K562 (cell line): ENCODE measurements at regions not wholly inside any gene's neighbourhood (a gene's known extent, or its start where the extent isn't known, plus 50 kb on each side); places are given as distances from the start of the nearest gene placed in this dataset.

Experiments used
- ATAC-seq: fragments of 200-7000 bp; cut with Tn5 transposase; 3 replicates; pipeline ENCODE4 v1.9.1; 2020; ENCODE audit warnings: moderate library complexity
- BruUV-seq: library from RNA; stranded (reverse); fragments of 400-500 nt; replicated peaks from 2 replicates; lab custom pipeline; 2021; lab: Mats Ljungman, UMichigan
- CTCF ChIA-PET: fragments of 300-600 bp; formaldehyde crosslinking; extraction: SDS; loops from one replicate; lab custom pipeline; 2021; ENCODE audit warnings: low intra/inter-chr PET ratio; lab: Yijun Ruan, JAX
- POLR2A ChIA-PET: fragments of 300-600, 350-650 bp; sonication (Branson Sonifier 250); formaldehyde crosslinking; extraction: SDS; loops from one replicate; lab custom pipeline; 2021; ENCODE audit warnings: antibody characterized with exemption, inconsistent platforms; lab: Yijun Ruan, JAX
- DNase-seq, 4 experiments: peaks; one replicate each; pipeline versions ENCODE4 v3.0.0 to v3.0.0-alpha.2; 2011 to 2018; ENCODE audit warnings: low spot score in 3 of 4, mixed read lengths in 3 of 4; ENCODE audit errors: extremely low read depth in 1 of 4
- FAIRE-seq: peaks from 2 replicates; lab custom pipeline; 2011; peaks lifted over from hg19 to GRCh38; lab: Jason Lieb, UNC
- H2AFZ ChIP-seq: 2 replicates; pipeline ENCODE4 v1.6.0; 2011; ENCODE audit warnings: low read depth, low read length, control low read depth, inconsistent platforms
- H3K27ac ChIP-seq: fragments of 200-600 bp; 3 replicates; pipeline ENCODE4 v1.8.0; 2011; ENCODE audit warnings: low read depth, mild to moderate bottlenecking, control low read depth, inconsistent platforms, low read length, moderate library complexity, mixed read lengths; ENCODE audit errors: extremely low read depth
- H3K27me3 ChIP-seq, 2 experiments: fragments of 300-600 bp in 1 of 2; 2 replicates in 1 of 2; 3 replicates in 1 of 2; pipeline versions ENCODE4 v1.6.0 to v1.8.0; 2011; ENCODE audit warnings: inconsistent platforms in 2 of 2, low read length in 2 of 2, mild to moderate bottlenecking in 1 of 2, mixed read lengths in 1 of 2, moderate library complexity in 1 of 2; ENCODE audit not compliant: control insufficient read depth in 2 of 2, insufficient read depth in 2 of 2
- H3K36me3 ChIP-seq: fragments of 300-600 bp; 3 replicates; pipeline ENCODE4 v1.8.0; 2011; ENCODE audit warnings: mild to moderate bottlenecking, low read length, inconsistent platforms; ENCODE audit not compliant: control insufficient read depth, insufficient read depth
- H3K4me1 ChIP-seq, 2 experiments: fragments of 200-600 bp in 1 of 2; replicated peaks in 1 of 2; 2 replicates in 1 of 2; 3 replicates in 1 of 2; pipeline versions ENCODE4 v1.5.1 to v1.8.0; 2011; ENCODE audit warnings: inconsistent platforms in 2 of 2, low read length in 2 of 2, mild to moderate bottlenecking in 1 of 2, mixed read lengths in 1 of 2, moderate library complexity in 1 of 2; ENCODE audit not compliant: control insufficient read depth in 2 of 2, insufficient read depth in 2 of 2
- H3K4me2 ChIP-seq: 2 replicates; pipeline ENCODE4 v1.6.1; 2011; ENCODE audit warnings: low read length, control low read depth, inconsistent platforms, mixed read lengths; ENCODE audit not compliant: insufficient read depth
- H3K4me3 ChIP-seq: fragments of 200-600 bp; sonication (generic), shearing (Covaris generic); 2 replicates; pipeline ENCODE4 v1.5.1; 2016; ENCODE audit warnings: control low read depth, inconsistent platforms
- H3K79me2 ChIP-seq: fragments of 200-600 bp; 3 replicates; pipeline ENCODE4 v1.8.0; 2011; ENCODE audit warnings: low read length, inconsistent platforms; ENCODE audit not compliant: control insufficient read depth, insufficient read depth
- H3K9ac ChIP-seq, 2 experiments: 2 replicates each; pipeline versions ENCODE4 v1.6.0 to v1.6.1; 2011; ENCODE audit warnings: low read depth in 2 of 2, low read length in 2 of 2, control low read depth in 1 of 2, inconsistent platforms in 1 of 2, mild to moderate bottlenecking in 1 of 2, mixed read lengths in 1 of 2; ENCODE audit not compliant: insufficient read depth in 1 of 2
- H3K9me1 ChIP-seq: one replicate; pipeline ENCODE4 v1.6.0; 2011; ENCODE audit warnings: inconsistent platforms, mild to moderate bottlenecking, low read length, moderate library complexity; ENCODE audit not compliant: control insufficient read depth, insufficient read depth
- H3K9me3 ChIP-seq: replicated peaks from 2 replicates; pipeline ENCODE4 v1.5.1; 2011; ENCODE audit warnings: low read depth, low read length, inconsistent platforms; ENCODE audit not compliant: control insufficient read depth, insufficient read depth
- H4K20me1 ChIP-seq: replicated peaks from 2 replicates; pipeline ENCODE4 v1.6.1; 2011; ENCODE audit warnings: low read length, inconsistent platforms, mixed read lengths; ENCODE audit not compliant: control insufficient read depth, insufficient read depth
- BRD9 ChIP-seq: fragments of 450-650 bp; IDR thresholded peaks from 2 replicates; pipeline ENCODE4 v1.6.1; 2018; ENCODE audit warnings: low read depth; ENCODE audit not compliant: partially characterized antibody
- JUN ChIP-seq, 2 experiments: sonication (generic) in 1 of 2; formaldehyde crosslinking in 1 of 2; IDR thresholded peaks; 2 replicates each; pipeline versions ENCODE4 v1.6.1 to v1.8.0; 2012 to 2022; ENCODE audit warnings: borderline replicate concordance in 2 of 2, mild to moderate bottlenecking in 2 of 2, improper control_type of control experiment in 1 of 2, low read depth in 1 of 2, low read length in 1 of 2, missing genetic modification reagents in 1 of 2
- NFATC3 ChIP-seq: fragments of 450-650 bp; IDR thresholded peaks from 2 replicates; pipeline ENCODE4 v1.6.1; 2017; ENCODE audit warnings: mild to moderate bottlenecking
- RBM17 ChIP-seq: fragments of 200-400 bp; formaldehyde crosslinking; IDR thresholded peaks from 2 replicates; pipeline ENCODE4 v1.6.1; 2017; ENCODE audit warnings: low read depth, mild to moderate bottlenecking, low read length, borderline replicate concordance
- ZNF583 ChIP-seq: fragments of 250-450 bp; sonication (Bioruptor Pico); IDR thresholded peaks from 2 replicates; pipeline ENCODE4 v1.4.0; 2020
- ZNF655 ChIP-seq: fragments of 250-450 bp; sonication (Bioruptor Pico); IDR thresholded peaks from 2 replicates; pipeline ENCODE4 v1.5.0; 2021
- ZNF717 ChIP-seq: fragments of 250-450 bp; sonication (Bioruptor Pico); IDR thresholded peaks from 2 replicates; pipeline ENCODE4 v1.5.0; 2021
- WGBS: fragments of 100-300 bp; shearing (Covaris generic); methylation state at CpG from one replicate; pipeline ENCODE4 v1.1.6; 2016; ENCODE audit warnings: low coverage, mixed read lengths; ENCODE audit not compliant: insufficient coverage; ENCODE audit errors: missing lambda C conversion rate; 5-methylcytosine and 5-hydroxymethylcytosine counted together
- in situ Hi-C: fragments of 300-500 bp; cut with MboI; formaldehyde crosslinking; loops from 4 replicates; pipeline ENCODE4 v1.15.0; 2018; ENCODE audit warnings: inconsistent platforms, mixed read lengths
- intact Hi-C: fragments of 100-400 bp; cut with micrococcal nuclease; formaldehyde crosslinking; loops from 2 replicates; pipeline ENCODE4 v1.14.2; 2022

- no peak overlapping the region for H3K9ac ChIP-seq
- BruUV-seq = no TSS peak
- in situ Hi-C loops (no loop called here), intact Hi-C loops (no loop called here)
- no peak overlapping the region for H3K27ac ChIP-seq
- ATAC-seq = no peak
- no peak overlapping the region for H3K4me2 ChIP-seq
- no peaks in the 10 kb centered on the region for H3K27me3 ChIP-seq
- no peak for TF ChIP-seq BRD9
- no peak for TF ChIP-seq ZNF655 (CRISPR knock-in tag)
- TF ChIP-seq JUN (IDR thresholded peaks at IDR 0.05; ENCODE audit: borderline replicate concordance, low read depth, low read length) = no peak
- no peak for TF ChIP-seq JUN (CRISPR knock-in tag; IDR thresholded peaks at IDR 0.05; ENCODE audit: borderline replicate concordance)
- TF ChIP-seq RBM17 = no peak
- TF ChIP-seq ZNF583 (CRISPR knock-in tag) = no peak
- TF ChIP-seq ZNF717 = no peak
- no peak for TF ChIP-seq NFATC3
- no peak for FAIRE-seq
- H3K4me3 ChIP-seq = no peak overlapping the region
- ChIA-PET CTCF (no interaction called here), POLR2A (no interaction called here)
- H3K79me2 ChIP-seq = no peaks in the 10 kb centered on the region
- H3K36me3 ChIP-seq = no peaks in the 10 kb centered on the region
- H2AFZ ChIP-seq = no peak overlapping the region
- H4K20me1 ChIP-seq = no peaks in the 10 kb centered on the region
- DNase-seq = no peak
- no peaks in the 10 kb centered on the region for H3K9me3 ChIP-seq
- H3K4me1 ChIP-seq = no peaks in the 10 kb centered on the region
- WGBS = 12% methylated on average over 3 of the region's 3 CpGs
- H3K9me1 ChIP-seq = no peaks in the 10 kb centered on the region
These were observed 2254.4 kb downstream of the ARAP2 start for GRCh38 chr4:33989820-33990443.
